Heart left ventricle (tissue), 13 donors: ENCODE measurements at regions not wholly inside any gene's neighbourhood (a gene's known extent, or its start where the extent isn't known, plus 50 kb on each side); places are given as distances from the start of the nearest gene placed in this dataset.

Experiments used
- POLR2A ChIP-seq, 2 donors: fragments of 450-650 bp; IDR thresholded peaks; one replicate each; pipeline ENCODE4 v1.6.1; 2017; ENCODE audit warnings: antibody characterized with exemption in 2 of 2, mild to moderate bottlenecking in 2 of 2, moderate library complexity in 2 of 2
- TF ChIP-seq, protein P1 (sequence below), 12 donors: fragments of 200-600 bp; sonication (generic) in 4 of 12; IDR thresholded peaks; one replicate each; pipeline versions ENCODE4 v1.5.0 to v1.8.0; 2018 to 2022; ENCODE audit warnings: antibody characterized with exemption in 12 of 12, mild to moderate bottlenecking in 5 of 12
- donor health status: ischemic (EF 13 %, LVEDD 7.1; RV severe dilation, severe dysfunction).
- donor health status: DM: no; HTN: yes; CAD: no.
- donor health status: DM: no; HTN: no; CAD: no.
- donor health status: ischemic (EF 25% LVEDD 6.9; RV normal size, moderate dysfunction).
- donor health status: ischemic (EF 25% LVEDD 5.7; RV mildly dilated, moderate dysfunction).
- donor health status: ischemic (EF 35%, LVEDD 5.7; RV mildly dilated, moderate dysfunction).
- donor health status: nonischemic (EF 11% LVEDD 7.7; RV severe dilation, severe dysfunction).
- donor health status: DM: yes; HTN: yes; CAD: no.
- donor health status: PGD.
- donor health status: ischemic (EF 29% LVEDD 5.4; RV normal size, mild dysfunction).
- donor health status: nonischemic (EF 23%, LVEDD 6.1; RV moderate dilation, normal function).

- TF ChIP-seq, protein P1, sequence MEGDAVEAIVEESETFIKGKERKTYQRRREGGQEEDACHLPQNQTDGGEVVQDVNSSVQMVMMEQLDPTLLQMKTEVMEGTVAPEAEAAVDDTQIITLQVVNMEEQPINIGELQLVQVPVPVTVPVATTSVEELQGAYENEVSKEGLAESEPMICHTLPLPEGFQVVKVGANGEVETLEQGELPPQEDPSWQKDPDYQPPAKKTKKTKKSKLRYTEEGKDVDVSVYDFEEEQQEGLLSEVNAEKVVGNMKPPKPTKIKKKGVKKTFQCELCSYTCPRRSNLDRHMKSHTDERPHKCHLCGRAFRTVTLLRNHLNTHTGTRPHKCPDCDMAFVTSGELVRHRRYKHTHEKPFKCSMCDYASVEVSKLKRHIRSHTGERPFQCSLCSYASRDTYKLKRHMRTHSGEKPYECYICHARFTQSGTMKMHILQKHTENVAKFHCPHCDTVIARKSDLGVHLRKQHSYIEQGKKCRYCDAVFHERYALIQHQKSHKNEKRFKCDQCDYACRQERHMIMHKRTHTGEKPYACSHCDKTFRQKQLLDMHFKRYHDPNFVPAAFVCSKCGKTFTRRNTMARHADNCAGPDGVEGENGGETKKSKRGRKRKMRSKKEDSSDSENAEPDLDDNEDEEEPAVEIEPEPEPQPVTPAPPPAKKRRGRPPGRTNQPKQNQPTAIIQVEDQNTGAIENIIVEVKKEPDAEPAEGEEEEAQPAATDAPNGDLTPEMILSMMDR (IDR thresholded peaks at IDR 0.05), result no peak
- no peak for TF ChIP-seq POLR2A (IDR thresholded peaks at IDR 0.05)
Observed at GRCh38 chr5:97851036-97851435, 668.0 kb upstream of the RIOK2 start.
